NCI-H69 (cell line): ENCODE measurements at regions not wholly inside any gene's neighbourhood (a gene's known extent, or its start where the extent isn't known, plus 50 kb on each side); places are given as distances from the start of the nearest gene placed in this dataset.
"Not testable (repeated sequence)": the region's sequence is repeated elsewhere in the genome, so short reads cannot be mapped to it uniquely, and the experiment has no call there.

Source experiments
- DNase-seq: peaks from one replicate; lab custom pipeline; 2025; lab: John Stamatoyannopoulos, UW

GRCh38 chr2:22355816-22356433, 1029.1 kb upstream of the KLHL29 start:
- peak; percentile 4 for DNase-seq

GRCh38 chr2:22359071-22359672, 1025.8 kb upstream of the KLHL29 start:
- peak; percentile 44 for DNase-seq

GRCh38 chr2:22360735-22361374, 1024.1 kb upstream of the KLHL29 start:
- DNase-seq = no peak

- no peak for DNase-seq
Measured at GRCh38 chr2:22361571-22361970, 1023.4 kb upstream of the KLHL29 start.

- DNase-seq = no peak
Measured at GRCh38 chr2:22375096-22375495, 1009.9 kb upstream of the KLHL29 start.

GRCh38 chr2:22377268-22377667, 1007.7 kb upstream of the KLHL29 start:
- no peak for DNase-seq

- no peak for DNase-seq
Measured at GRCh38 chr2:22382479-22383169, 1002.4 kb upstream of the KLHL29 start.

GRCh38 chr2:22397847-22398246, 987.1 kb upstream of the KLHL29 start:
- DNase-seq = no peak

GRCh38 chr2:22403748-22404147, 981.2 kb upstream of the KLHL29 start:
- DNase-seq = no peak

GRCh38 chr2:22406625-22407024, 978.4 kb upstream of the KLHL29 start:
- DNase-seq = no peak

GRCh38 chr2:22420076-22420475, 964.9 kb upstream of the KLHL29 start:
- DNase-seq = no peak

GRCh38 chr2:22442051-22442450, 942.9 kb upstream of the KLHL29 start:
- DNase-seq = no peak

GRCh38 chr2:22444281-22444680, 940.7 kb upstream of the KLHL29 start:
- no peak for DNase-seq

GRCh38 chr2:22449696-22450095, 935.3 kb upstream of the KLHL29 start:
- no peak for DNase-seq

GRCh38 chr2:22450831-22451230, 934.1 kb upstream of the KLHL29 start:
- DNase-seq = peak; percentile 23

GRCh38 chr2:22454826-22455485, 930.0 kb upstream of the KLHL29 start:
- DNase-seq = no peak

- no peak for DNase-seq
Measured at GRCh38 chr2:22458440-22458839, 926.5 kb upstream of the KLHL29 start.

- not testable (repeated sequence) for DNase-seq
Measured at GRCh38 chr2:22475103-22475502, 909.9 kb upstream of the KLHL29 start.

GRCh38 chr2:22478329-22478728, 906.6 kb upstream of the KLHL29 start:
- no peak for DNase-seq

- no peak for DNase-seq
Measured at GRCh38 chr2:22481486-22482259, 903.3 kb upstream of the KLHL29 start.

GRCh38 chr2:22483036-22483435, 901.9 kb upstream of the KLHL29 start:
- DNase-seq = no peak

- no peak for DNase-seq
Measured at GRCh38 chr2:22485486-22485885, 899.5 kb upstream of the KLHL29 start.
